HG02610 (cell line): ENCODE measurements at regions not wholly inside any gene's neighbourhood (a gene's known extent, or its start where the extent isn't known, plus 50 kb on each side); places are given as distances from the start of the nearest gene placed in this dataset.

ENCODE experiments used
- ATAC-seq: cut with Tn5 transposase; IDR thresholded peaks from one replicate; pipeline ENCODE4 v1.9.1; 2021; ENCODE audit warnings: mild to moderate bottlenecking, moderate library complexity; ENCODE audit not compliant: unreplicated experiment

GRCh38 chr7:45511721-45512597 is 62.2 kb upstream of the ADCY1 start:
- no peak for ATAC-seq

DNA sequence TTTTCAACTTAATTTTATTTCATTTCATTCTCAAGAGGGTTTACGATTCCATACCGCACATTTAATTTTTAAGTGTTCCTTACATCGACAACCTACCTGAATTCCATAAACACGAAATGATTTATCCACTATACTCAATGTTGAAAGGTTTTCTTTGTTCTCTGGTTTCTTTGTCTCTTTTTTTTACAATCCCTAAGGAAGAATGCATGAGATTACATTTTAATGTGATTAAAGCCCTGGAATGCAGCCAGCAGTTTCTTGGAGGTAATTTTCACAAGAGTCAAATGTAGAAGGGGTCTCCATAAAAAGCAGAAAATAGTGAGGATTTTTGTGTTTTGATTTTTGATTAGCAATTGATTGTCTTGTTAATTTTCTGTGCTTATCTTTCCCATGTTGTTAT is 59.2 kb upstream of the ADCY1 start:
- no peak for ATAC-seq

DNA sequence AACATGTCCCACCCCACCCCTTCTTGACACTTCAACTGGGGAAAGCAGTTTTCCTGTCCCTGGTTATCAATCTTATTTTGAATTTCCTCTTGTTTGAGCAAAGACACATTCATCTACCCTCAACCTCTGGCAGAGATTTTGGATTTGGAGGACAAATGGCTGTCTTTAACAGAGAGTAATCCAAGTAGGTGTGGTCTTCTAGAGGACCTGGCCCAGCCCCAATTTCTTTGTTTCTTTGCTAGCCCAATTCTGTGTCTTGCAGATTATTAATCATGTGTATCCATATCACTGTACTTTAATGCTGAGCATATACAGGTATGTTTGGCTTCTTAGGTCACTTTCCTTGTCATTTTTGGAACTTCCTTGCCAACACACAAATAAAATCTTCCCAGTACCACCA is 58.8 kb upstream of the ADCY1 start:
- ATAC-seq = no peak
